22Rv1 (cell line): ENCODE measurements at regions not wholly inside any gene's neighbourhood (a gene's known extent, or its start where the extent isn't known, plus 50 kb on each side); places are given as distances from the start of the nearest gene placed in this dataset.

ENCODE experiments used
- CTCF ChIP-seq: fragments of 450-650 bp; IDR thresholded peaks from 2 replicates; pipeline ENCODE4 v1.5.1; 2017; ENCODE audit warnings: mild to moderate bottlenecking
- ZFX ChIP-seq: fragments of 450-650 bp; IDR thresholded peaks from 2 replicates; pipeline ENCODE4 v1.6.1; 2017; ENCODE audit warnings: antibody characterized with exemption, borderline replicate concordance

GRCh38 chr1:4481451-4481850 is 173.0 kb upstream of the AJAP1 start:
- no peak for TF ChIP-seq CTCF
- TF ChIP-seq ZFX, result no peak
